ENCODE measurements at regions not wholly inside any gene's neighbourhood (a gene's known extent, or its start where the extent isn't known, plus 50 kb on each side); places are given as distances from the start of the nearest gene placed in this dataset.
"Not testable (repeated sequence)": the region's sequence is repeated elsewhere in the genome, so short reads cannot be mapped to it uniquely, and the experiment has no call there.

- H3K27me3 ChIP-seq (ENCODE audit: control insufficient read depth in 1 of 2, insufficient read depth in 2 of 2, low read length in 2 of 2), result no peaks in the 10 kb centered on the region
- no peaks in the 10 kb centered on the region for H3K9me3 ChIP-seq (ENCODE audit: low read length)
- no peaks in the 10 kb centered on the region for H3K36me3 ChIP-seq (ENCODE audit: insufficient read depth, low read length)
- no peak overlapping the region for H3K27ac ChIP-seq (ENCODE audit: low read depth, low read length)
- H3K9ac ChIP-seq (ENCODE audit: low read length), result no peak overlapping the region
- H3K4me1 ChIP-seq (ENCODE audit: insufficient read depth, low read length), result peaks cover 11% of the 10 kb centered on the region
- H3K4me3 ChIP-seq (ENCODE audit: low read depth in 1 of 2, low read length in 2 of 2), result no peak overlapping the region
Observed at GRCh38 chr10:94107191-94107590, 113.5 kb downstream of the PLCE1 start.

GRCh38 chr10:94108200-94108599 lies 114.5 kb downstream of the PLCE1 start:
- Histone ChIP-seq H3K9ac (ENCODE audit: low read length) (no peak overlapping the region), H3K4me3 (ENCODE audit: low read depth in 1 of 2, low read length in 2 of 2) (no peak overlapping the region), H3K4me1 (ENCODE audit: insufficient read depth, low read length) (peaks cover 11% of the 10 kb centered on the region), H3K9me3 (ENCODE audit: low read length) (no peaks in the 10 kb centered on the region), H3K27ac (ENCODE audit: low read depth, low read length) (no peak overlapping the region), H3K36me3 (ENCODE audit: insufficient read depth, low read length) (no peaks in the 10 kb centered on the region), H3K27me3 (ENCODE audit: control insufficient read depth in 1 of 2, insufficient read depth in 2 of 2, low read length in 2 of 2) (no peaks in the 10 kb centered on the region)

GRCh38 chr10:94111367-94111766 lies 117.6 kb downstream of the PLCE1 start:
- no peaks in the 10 kb centered on the region for H3K4me1 ChIP-seq (ENCODE audit: insufficient read depth, low read length)

DNA sequence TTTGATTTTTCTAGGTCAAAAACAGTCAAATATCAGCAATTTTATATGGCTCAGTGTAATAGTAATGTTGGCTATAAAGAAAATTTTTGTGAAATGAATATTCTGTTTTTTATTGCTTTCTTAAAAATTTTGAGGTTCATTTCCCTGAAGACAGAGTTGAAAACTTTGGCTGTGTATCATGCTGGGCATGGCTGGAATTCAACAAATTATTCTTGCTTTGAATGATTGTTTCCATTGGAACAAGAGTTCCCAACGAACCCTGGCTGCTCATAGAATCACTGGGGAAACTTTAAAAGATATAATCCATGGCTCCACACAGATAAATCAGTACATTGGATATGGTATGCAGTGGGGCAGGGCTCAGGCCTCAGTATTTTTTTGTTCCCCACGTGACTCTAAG lies 118.6 kb downstream of the PLCE1 start:
- Histone ChIP-seq H3K9ac (ENCODE audit: low read length) (no peak overlapping the region), H3K9me3 (ENCODE audit: low read length) (no peaks in the 10 kb centered on the region), H3K27ac (ENCODE audit: low read depth, low read length) (no peak overlapping the region), H3K4me1 (ENCODE audit: insufficient read depth, low read length) (no peaks in the 10 kb centered on the region), H3K36me3 (ENCODE audit: insufficient read depth, low read length) (no peaks in the 10 kb centered on the region), H3K4me3 (ENCODE audit: low read depth in 1 of 2, low read length in 2 of 2) (no peak overlapping the region), H3K27me3 (ENCODE audit: control insufficient read depth in 1 of 2, insufficient read depth in 2 of 2, low read length in 2 of 2) (no peaks in the 10 kb centered on the region)

More at GRCh38 chr10:94111367-94111766, 117.6 kb downstream of the PLCE1 start:
- Histone ChIP-seq H3K9ac (ENCODE audit: low read length) (no peak overlapping the region), H3K27me3 (ENCODE audit: control insufficient read depth in 1 of 2, insufficient read depth in 2 of 2, low read length in 2 of 2) (no peaks in the 10 kb centered on the region), H3K4me3 (ENCODE audit: low read depth in 1 of 2, low read length in 2 of 2) (no peak overlapping the region), H3K36me3 (ENCODE audit: insufficient read depth, low read length) (no peaks in the 10 kb centered on the region), H3K27ac (ENCODE audit: low read depth, low read length) (no peak overlapping the region), H3K9me3 (ENCODE audit: low read length) (no peaks in the 10 kb centered on the region)

DNA sequence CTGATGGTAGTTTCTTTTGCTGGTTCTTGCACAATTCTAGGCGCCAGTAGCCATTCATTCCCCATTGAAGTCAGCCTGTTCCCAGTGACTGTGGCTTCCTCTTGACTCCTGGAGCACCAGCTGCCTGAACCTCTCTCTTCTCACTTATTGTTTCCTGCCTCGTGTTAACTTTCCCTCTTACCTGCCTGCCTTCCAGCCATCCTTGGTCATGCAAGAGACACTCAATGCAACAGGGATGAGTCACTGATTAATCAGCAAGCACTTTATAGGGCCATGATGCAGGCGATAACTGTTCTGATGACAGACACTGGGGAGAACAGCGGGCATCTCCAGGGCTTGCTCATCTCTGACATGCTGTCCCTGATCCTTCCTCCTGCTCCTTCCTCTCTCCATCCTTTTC lies 122.0 kb downstream of the PLCE1 start:
- H3K4me1 ChIP-seq (ENCODE audit: insufficient read depth, low read length), result no peaks in the 10 kb centered on the region
- no peak overlapping the region for H3K4me3 ChIP-seq (ENCODE audit: low read depth in 1 of 2, low read length in 2 of 2)
- no peak overlapping the region for H3K27ac ChIP-seq (ENCODE audit: low read depth, low read length)
- no peaks in the 10 kb centered on the region for H3K27me3 ChIP-seq (ENCODE audit: control insufficient read depth in 1 of 2, insufficient read depth in 2 of 2, low read length in 2 of 2)
- H3K36me3 ChIP-seq (ENCODE audit: insufficient read depth, low read length), result no peaks in the 10 kb centered on the region
- no peak overlapping the region for H3K9ac ChIP-seq (ENCODE audit: low read length)
- no peaks in the 10 kb centered on the region for H3K9me3 ChIP-seq (ENCODE audit: low read length)

- H3K27ac ChIP-seq (ENCODE audit: low read depth, low read length), result no peak overlapping the region
- no peaks in the 10 kb centered on the region for H3K36me3 ChIP-seq (ENCODE audit: insufficient read depth, low read length)
- H3K27me3 ChIP-seq (ENCODE audit: control insufficient read depth in 1 of 2, insufficient read depth in 2 of 2, low read length in 2 of 2), result no peaks in the 10 kb centered on the region
- H3K4me3 ChIP-seq (ENCODE audit: low read depth in 1 of 2, low read length in 2 of 2), result no peak overlapping the region
- no peaks in the 10 kb centered on the region for H3K4me1 ChIP-seq (ENCODE audit: insufficient read depth, low read length)
- no peaks in the 10 kb centered on the region for H3K9me3 ChIP-seq (ENCODE audit: low read length)
- H3K9ac ChIP-seq (ENCODE audit: low read length), result no peak overlapping the region
Observed at GRCh38 chr10:94116848-94117247, 123.1 kb downstream of the PLCE1 start.

- H3K27me3 ChIP-seq (ENCODE audit: control insufficient read depth in 1 of 2, insufficient read depth in 2 of 2, low read length in 2 of 2), result no peaks in the 10 kb centered on the region
- no peak overlapping the region for H3K27ac ChIP-seq (ENCODE audit: low read depth, low read length)
- no peaks in the 10 kb centered on the region for H3K9me3 ChIP-seq (ENCODE audit: low read length)
- no peak overlapping the region for H3K9ac ChIP-seq (ENCODE audit: low read length)
- no peak overlapping the region for H3K4me3 ChIP-seq (ENCODE audit: low read depth in 1 of 2, low read length in 2 of 2)
- H3K4me1 ChIP-seq (ENCODE audit: insufficient read depth, low read length), result peaks cover 10% of the 10 kb centered on the region
- no peaks in the 10 kb centered on the region for H3K36me3 ChIP-seq (ENCODE audit: insufficient read depth, low read length)
Observed at GRCh38 chr10:94122211-94122610, 128.5 kb downstream of the PLCE1 start.

GRCh38 chr10:94123258-94123995 lies 129.7 kb downstream of the PLCE1 start:
- H3K27me3 ChIP-seq (ENCODE audit: control insufficient read depth in 1 of 2, insufficient read depth in 2 of 2, low read length in 2 of 2), result no peaks in the 10 kb centered on the region
- H3K27ac ChIP-seq (ENCODE audit: low read depth, low read length), result no peak overlapping the region
- no peaks in the 10 kb centered on the region for H3K9me3 ChIP-seq (ENCODE audit: low read length)
- no peak overlapping the region for H3K9ac ChIP-seq (ENCODE audit: low read length)
- H3K4me3 ChIP-seq (ENCODE audit: low read depth in 1 of 2, low read length in 2 of 2), result no peak overlapping the region
- no peaks in the 10 kb centered on the region for H3K36me3 ChIP-seq (ENCODE audit: insufficient read depth, low read length)
- peaks cover 10% of the 10 kb centered on the region for H3K4me1 ChIP-seq (ENCODE audit: insufficient read depth, low read length)

GRCh38 chr10:94124147-94124546 lies 130.4 kb downstream of the PLCE1 start:
- not testable (repeated sequence) for H3K27me3 ChIP-seq (ENCODE audit: control insufficient read depth in 1 of 2, insufficient read depth in 2 of 2, low read length in 2 of 2); H3K9me3 ChIP-seq (ENCODE audit: low read length); H3K36me3 ChIP-seq (ENCODE audit: insufficient read depth, low read length); H3K27ac ChIP-seq (ENCODE audit: low read depth, low read length); H3K9ac ChIP-seq (ENCODE audit: low read length); H3K4me3 ChIP-seq (ENCODE audit: low read depth in 1 of 2, low read length in 2 of 2)
- H3K4me1 ChIP-seq (ENCODE audit: insufficient read depth, low read length), result peaks cover 10% of the 10 kb centered on the region

DNA sequence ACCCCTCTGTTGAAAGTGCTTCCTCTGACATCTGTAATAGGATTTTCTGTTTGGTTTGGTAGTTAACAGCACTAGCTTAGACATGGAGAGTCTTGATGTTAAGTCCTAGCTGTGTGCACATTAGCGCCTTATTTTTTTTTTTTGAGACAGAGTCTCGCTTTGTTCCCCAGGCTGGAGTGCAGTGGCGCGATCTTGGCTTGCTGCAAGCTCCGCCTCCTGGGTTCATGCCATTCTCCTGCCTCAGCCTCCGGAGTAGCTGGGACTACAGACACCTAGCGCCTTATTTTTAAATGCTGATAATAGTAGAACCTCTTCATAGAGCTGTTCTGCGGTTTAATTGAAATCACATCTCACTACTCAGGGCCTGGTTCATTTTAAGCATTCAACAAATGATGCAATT lies 131.5 kb downstream of the PLCE1 start:
- not testable (repeated sequence) for H3K9me3 ChIP-seq (ENCODE audit: low read length); H3K4me3 ChIP-seq (ENCODE audit: low read depth in 1 of 2, low read length in 2 of 2); H3K36me3 ChIP-seq (ENCODE audit: insufficient read depth, low read length); H3K9ac ChIP-seq (ENCODE audit: low read length); H3K27me3 ChIP-seq (ENCODE audit: control insufficient read depth in 1 of 2, insufficient read depth in 2 of 2, low read length in 2 of 2); H3K27ac ChIP-seq (ENCODE audit: low read depth, low read length)
- peaks cover 10% of the 10 kb centered on the region for H3K4me1 ChIP-seq (ENCODE audit: insufficient read depth, low read length)

DNA sequence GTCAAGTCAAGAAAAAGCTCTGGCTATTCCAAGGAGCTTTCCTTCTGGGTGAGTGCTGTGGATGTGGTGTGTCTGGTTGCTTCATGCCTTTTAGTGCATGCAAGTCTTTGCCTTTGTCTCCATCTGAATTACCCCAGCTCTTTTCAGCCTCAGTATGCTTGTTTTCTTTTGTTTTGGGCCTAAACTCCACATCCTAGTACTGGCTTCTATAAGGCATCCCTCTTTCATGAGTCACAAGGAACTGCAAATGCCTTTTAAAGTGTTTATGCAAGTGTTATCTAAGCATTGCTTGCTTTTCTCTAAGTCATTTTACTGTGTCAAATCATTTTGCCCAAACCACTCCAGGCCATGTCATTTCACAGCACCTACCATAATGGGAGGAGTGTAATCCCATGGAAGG lies 132.1 kb downstream of the PLCE1 start:
- H3K9me3 ChIP-seq (ENCODE audit: low read length), result no peaks in the 10 kb centered on the region
- no peaks in the 10 kb centered on the region for H3K27me3 ChIP-seq (ENCODE audit: control insufficient read depth in 1 of 2, insufficient read depth in 2 of 2, low read length in 2 of 2)
- no peaks in the 10 kb centered on the region for H3K36me3 ChIP-seq (ENCODE audit: insufficient read depth, low read length)
- H3K4me1 ChIP-seq (ENCODE audit: insufficient read depth, low read length), result peaks cover 12% of the 10 kb centered on the region
- H3K9ac ChIP-seq (ENCODE audit: low read length), result no peak overlapping the region
- no peak overlapping the region for H3K4me3 ChIP-seq (ENCODE audit: low read depth in 1 of 2, low read length in 2 of 2)
- H3K27ac ChIP-seq (ENCODE audit: low read depth, low read length), result no peak overlapping the region

DNA sequence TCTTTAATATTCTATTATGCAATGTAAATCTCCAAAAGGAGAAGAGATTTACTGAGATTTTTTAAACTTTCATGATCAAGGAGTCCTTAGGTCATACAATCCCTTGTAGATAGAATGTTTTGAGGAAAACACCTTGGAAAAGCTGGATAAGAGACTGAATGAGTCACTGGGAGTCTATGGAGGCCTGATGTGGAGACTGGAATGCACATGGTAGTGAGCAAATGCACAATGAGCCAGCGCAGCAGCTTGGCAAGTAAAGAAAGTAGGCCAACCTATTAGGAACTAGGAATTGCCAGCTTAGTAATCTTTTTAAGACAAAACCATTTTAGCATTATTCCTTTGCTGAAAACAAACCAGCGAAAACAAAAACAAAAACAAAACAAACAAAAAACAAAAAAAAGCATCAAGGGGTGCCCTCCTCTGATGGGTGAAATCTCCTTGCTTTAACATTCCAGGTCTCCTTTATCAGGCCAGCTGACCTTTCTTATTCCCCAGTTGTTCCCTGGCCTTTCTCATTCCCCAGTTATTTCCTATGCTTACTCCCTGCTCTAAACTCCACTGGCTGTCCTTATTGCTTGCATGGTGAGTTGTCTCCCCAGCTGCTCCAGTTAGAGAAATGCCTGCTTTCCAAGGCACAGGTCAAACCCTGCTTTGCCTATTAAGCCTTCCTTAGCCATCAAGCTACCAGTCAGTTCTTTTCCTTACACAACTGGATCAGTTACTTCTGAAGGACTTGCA lies 135.8 kb downstream of the PLCE1 start:
- no peak overlapping the region for H3K9ac ChIP-seq (ENCODE audit: low read length)
- H3K4me1 ChIP-seq (ENCODE audit: insufficient read depth, low read length), result peaks cover 22% of the 10 kb centered on the region
- H3K4me3 ChIP-seq (ENCODE audit: low read depth in 1 of 2, low read length in 2 of 2), result no peak overlapping the region
- H3K36me3 ChIP-seq (ENCODE audit: insufficient read depth, low read length), result no peaks in the 10 kb centered on the region
- H3K27ac ChIP-seq (ENCODE audit: low read depth, low read length), result no peak overlapping the region
- no peaks in the 10 kb centered on the region for H3K9me3 ChIP-seq (ENCODE audit: low read length)
- no peaks in the 10 kb centered on the region for H3K27me3 ChIP-seq (ENCODE audit: control insufficient read depth in 1 of 2, insufficient read depth in 2 of 2, low read length in 2 of 2)

Measured in muscle layer of colon (tissue), 2 donors.